HCT116 (cell line): ENCODE measurements at regions not wholly inside any gene's neighbourhood (a gene's known extent, or its start where the extent isn't known, plus 50 kb on each side); places are given as distances from the start of the nearest gene placed in this dataset.

ENCODE experiments used
- CBX3 ChIP-seq: IDR thresholded peaks from 2 replicates; pipeline ENCODE4 v1.6.1; 2012; ENCODE audit warnings: low read depth
- CEBPB ChIP-seq: IDR thresholded peaks from 2 replicates; pipeline ENCODE4 v1.6.1; 2012; ENCODE audit warnings: low read depth
- CTCF ChIP-seq, 3 experiments: fragments of 200-600 bp in 1 of 3; sonication (generic) in 1 of 3; IDR thresholded peaks in 2 of 3; conservative IDR thresholded peaks in 1 of 3; 2 replicates each; pipeline ENCODE4 v1.5.1; 2012 to 2017; ENCODE audit warnings: low read depth in 2 of 3, low read length in 2 of 3, antibody characterized with exemption in 1 of 3, borderline replicate concordance in 1 of 3, control low read depth in 1 of 3, mild to moderate bottlenecking in 1 of 3, mixed read lengths in 1 of 3, mixed run types in 1 of 3, moderate library complexity in 1 of 3; ENCODE audit not compliant: insufficient read depth in 1 of 3
- ELF1 ChIP-seq: IDR thresholded peaks from 2 replicates; pipeline ENCODE4 v1.6.1; 2012; ENCODE audit warnings: low read depth, borderline replicate concordance
- EZH2 ChIP-seq: fragments of 200-600 bp; sonication (generic); IDR thresholded peaks from 2 replicates; pipeline ENCODE4 v1.6.1; 2017; ENCODE audit warnings: antibody characterized with exemption, mixed run types
- EZH2phosphoT487 ChIP-seq: fragments of 200-600 bp; IDR thresholded peaks from 2 replicates; pipeline ENCODE4 v1.6.1; 2018; ENCODE audit warnings: antibody characterized with exemption, borderline replicate concordance
- JUND ChIP-seq: IDR thresholded peaks from 2 replicates; pipeline ENCODE4 v1.6.1; 2012
- POLR2A ChIP-seq: IDR thresholded peaks from 2 replicates; pipeline ENCODE4 v1.7.0; 2011; ENCODE audit warnings: borderline replicate concordance; ENCODE audit not compliant: insufficient read depth, insufficient read length; ENCODE audit errors: extremely low read depth
- POLR2AphosphoS5 ChIP-seq: IDR thresholded peaks from 2 replicates; pipeline ENCODE4 v1.6.1; 2011; ENCODE audit warnings: mild to moderate bottlenecking, low read depth, low read length, moderate library complexity
- RAD21 ChIP-seq: IDR thresholded peaks from 2 replicates; pipeline ENCODE4 v1.6.1; 2012; ENCODE audit warnings: low read depth, mild to moderate bottlenecking
- SP1 ChIP-seq: IDR thresholded peaks from 2 replicates; pipeline ENCODE4 v1.6.1; 2012; ENCODE audit warnings: low read depth
- YY1 ChIP-seq: IDR thresholded peaks from 2 replicates; pipeline ENCODE4 v1.6.1; 2011; ENCODE audit warnings: low read length, low read depth, moderate library complexity, mild to moderate bottlenecking; ENCODE audit not compliant: insufficient replicate concordance; ENCODE audit errors: extremely low read depth
- ZBTB33 ChIP-seq: IDR thresholded peaks from 2 replicates; pipeline ENCODE4 v1.6.1; 2011; ENCODE audit warnings: mild to moderate bottlenecking, low read length, moderate library complexity; ENCODE audit not compliant: insufficient replicate concordance; ENCODE audit errors: extremely low read depth
- TF ChIP-seq, protein P1 (sequence below): IDR thresholded peaks from 2 replicates; pipeline ENCODE4 v1.6.1; 2012

DNA sequence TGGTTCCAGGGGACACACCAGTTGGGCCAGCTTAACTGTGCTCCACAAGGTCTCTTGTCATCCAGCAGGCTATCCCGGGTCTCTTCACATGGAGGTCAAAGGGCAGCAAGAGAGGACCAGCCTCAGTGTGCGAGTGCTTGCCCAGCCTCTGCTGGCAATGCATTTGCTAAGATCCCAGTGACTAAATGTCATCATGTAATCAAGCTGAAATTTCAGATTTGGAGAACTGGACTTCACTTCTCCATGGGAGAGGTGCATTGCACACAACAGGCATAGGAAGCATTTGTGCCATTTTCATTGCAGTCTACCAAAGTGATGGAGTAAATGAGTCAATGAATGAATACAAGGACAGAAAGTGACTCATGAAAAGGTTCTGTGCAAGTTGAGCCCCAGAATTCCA lies 51.2 kb upstream of the KDM8 start:
- TF ChIP-seq CBX3 (no peak), CEBPB (no peak), EZH2 (no peak), CTCF (IDR thresholded peaks at IDR 0.05 in 2 of 3, conservative IDR thresholded peaks at IDR 0.05 in 1 of 3; ENCODE audit: borderline replicate concordance in 1 of 3, insufficient read depth in 1 of 3, low read depth in 2 of 3, low read length in 2 of 3) (no peak), POLR2A (no peak), SP1 (no peak), ELF1 (no peak), JUND (no peak), EZH2phosphoT487 (no peak), POLR2AphosphoS5 (no peak), YY1 (no peak), ZBTB33 (no peak), RAD21 (no peak)
- TF ChIP-seq, protein P1, sequence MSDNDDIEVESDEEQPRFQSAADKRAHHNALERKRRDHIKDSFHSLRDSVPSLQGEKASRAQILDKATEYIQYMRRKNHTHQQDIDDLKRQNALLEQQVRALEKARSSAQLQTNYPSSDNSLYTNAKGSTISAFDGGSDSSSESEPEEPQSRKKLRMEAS: no peak
